C4-2B (cell line): ENCODE measurements at regions not wholly inside any gene's neighbourhood (a gene's known extent, or its start where the extent isn't known, plus 50 kb on each side); places are given as distances from the start of the nearest gene placed in this dataset.
"Not testable (repeated sequence)": the region's sequence is repeated elsewhere in the genome, so short reads cannot be mapped to it uniquely, and the experiment has no call there.

Experiments used
- H3K27ac ChIP-seq: fragments of 450-650 bp; 2 replicates; pipeline ENCODE4 v1.5.1; 2017
- ZFX ChIP-seq: fragments of 450-650 bp; IDR thresholded peaks from 2 replicates; pipeline ENCODE4 v1.6.1; 2017
- TF ChIP-seq, protein P1 (sequence below): fragments of 450-650 bp; conservative IDR thresholded peaks from 2 replicates; pipeline ENCODE4 v1.5.1; 2017; ENCODE audit warnings: mild to moderate bottlenecking

DNA sequence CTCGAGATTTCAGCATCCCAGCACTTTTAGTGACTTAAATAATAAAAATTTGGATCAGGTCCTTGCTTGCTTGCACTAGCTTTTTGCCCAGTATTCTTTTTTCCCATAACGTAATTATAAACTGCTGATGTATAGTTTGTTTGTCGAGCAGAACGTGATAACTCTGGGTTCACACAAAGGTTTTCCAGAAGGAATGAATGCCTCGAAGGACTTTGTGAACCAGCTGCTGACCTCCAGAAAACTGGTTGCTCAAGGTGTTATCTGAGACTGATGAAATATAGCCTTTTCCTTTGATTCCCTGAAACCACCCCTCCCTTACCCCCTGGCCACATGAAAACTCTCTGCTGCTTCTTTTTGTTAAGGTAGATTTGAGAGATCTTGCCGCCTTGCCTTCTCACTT, 229.1 kb upstream of the CARD18 start:
- no peak for TF ChIP-seq ZFX
- TF ChIP-seq, protein P1, sequence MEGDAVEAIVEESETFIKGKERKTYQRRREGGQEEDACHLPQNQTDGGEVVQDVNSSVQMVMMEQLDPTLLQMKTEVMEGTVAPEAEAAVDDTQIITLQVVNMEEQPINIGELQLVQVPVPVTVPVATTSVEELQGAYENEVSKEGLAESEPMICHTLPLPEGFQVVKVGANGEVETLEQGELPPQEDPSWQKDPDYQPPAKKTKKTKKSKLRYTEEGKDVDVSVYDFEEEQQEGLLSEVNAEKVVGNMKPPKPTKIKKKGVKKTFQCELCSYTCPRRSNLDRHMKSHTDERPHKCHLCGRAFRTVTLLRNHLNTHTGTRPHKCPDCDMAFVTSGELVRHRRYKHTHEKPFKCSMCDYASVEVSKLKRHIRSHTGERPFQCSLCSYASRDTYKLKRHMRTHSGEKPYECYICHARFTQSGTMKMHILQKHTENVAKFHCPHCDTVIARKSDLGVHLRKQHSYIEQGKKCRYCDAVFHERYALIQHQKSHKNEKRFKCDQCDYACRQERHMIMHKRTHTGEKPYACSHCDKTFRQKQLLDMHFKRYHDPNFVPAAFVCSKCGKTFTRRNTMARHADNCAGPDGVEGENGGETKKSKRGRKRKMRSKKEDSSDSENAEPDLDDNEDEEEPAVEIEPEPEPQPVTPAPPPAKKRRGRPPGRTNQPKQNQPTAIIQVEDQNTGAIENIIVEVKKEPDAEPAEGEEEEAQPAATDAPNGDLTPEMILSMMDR = no peak
- H3K27ac ChIP-seq = no peak overlapping the region

DNA sequence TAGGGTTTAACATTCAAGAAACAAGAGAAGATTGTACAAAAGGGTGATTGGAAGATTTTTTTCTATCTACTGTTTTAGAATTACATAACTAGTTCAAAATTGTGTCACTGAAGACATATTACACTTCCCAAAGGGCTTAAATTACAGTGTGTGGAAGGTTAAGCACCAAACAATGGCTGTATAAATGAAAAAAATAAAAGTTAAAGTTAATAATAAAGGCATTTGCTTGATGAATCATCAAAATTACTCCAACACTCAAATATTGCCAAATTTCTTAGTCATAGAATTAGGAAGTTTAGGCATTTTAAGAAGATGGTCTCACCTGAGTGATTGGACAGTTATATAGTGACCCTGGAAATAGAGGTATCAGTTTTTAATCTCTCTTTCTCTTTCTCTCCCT, 227.6 kb upstream of the CARD18 start:
- no peak overlapping the region for H3K27ac ChIP-seq
- TF ChIP-seq, protein P1 = no peak
- no peak for TF ChIP-seq ZFX

DNA sequence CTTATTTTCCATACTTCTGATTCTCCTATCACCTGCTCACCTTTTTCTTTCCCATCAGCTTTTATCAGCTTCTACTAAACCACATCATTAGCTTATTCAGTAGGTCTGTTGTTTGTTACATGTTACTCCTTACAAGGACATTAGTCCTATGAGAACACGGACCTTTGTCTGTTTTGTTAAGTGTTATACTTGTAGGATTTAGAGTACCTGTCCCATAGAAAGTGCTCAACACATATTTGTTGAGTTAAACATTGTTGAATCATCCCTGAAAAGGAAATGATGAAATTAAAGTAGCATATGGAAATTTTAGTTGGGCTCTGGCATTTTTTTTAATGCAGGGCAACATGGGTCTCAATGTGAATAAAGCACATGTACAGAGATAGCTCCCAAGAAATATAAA, 222.1 kb upstream of the CARD18 start:
- TF ChIP-seq ZFX = no peak
- TF ChIP-seq, protein P1 = no peak
- H3K27ac ChIP-seq = no peak overlapping the region

DNA sequence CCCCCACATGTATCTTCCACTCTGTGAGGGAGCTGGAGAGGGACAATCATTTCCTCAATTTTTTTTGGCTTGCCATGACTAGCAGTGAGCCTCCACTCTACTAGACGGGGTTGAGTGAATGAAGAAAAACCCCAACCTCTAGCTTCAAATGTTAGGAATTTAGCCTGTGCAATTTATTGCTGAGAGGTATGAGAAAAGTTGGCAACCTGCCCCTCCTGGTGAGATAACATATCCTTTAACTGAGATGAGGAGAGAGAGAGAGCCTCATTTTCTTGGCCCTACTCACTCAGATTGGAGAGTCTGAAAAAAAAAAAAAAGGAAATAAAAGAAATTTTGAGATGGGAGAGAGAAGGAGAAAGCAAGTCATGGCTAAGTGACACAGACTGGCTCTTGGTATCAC, 218.2 kb upstream of the CARD18 start:
- TF ChIP-seq, protein P1 = no peak
- TF ChIP-seq ZFX = no peak
- no peak overlapping the region for H3K27ac ChIP-seq

DNA sequence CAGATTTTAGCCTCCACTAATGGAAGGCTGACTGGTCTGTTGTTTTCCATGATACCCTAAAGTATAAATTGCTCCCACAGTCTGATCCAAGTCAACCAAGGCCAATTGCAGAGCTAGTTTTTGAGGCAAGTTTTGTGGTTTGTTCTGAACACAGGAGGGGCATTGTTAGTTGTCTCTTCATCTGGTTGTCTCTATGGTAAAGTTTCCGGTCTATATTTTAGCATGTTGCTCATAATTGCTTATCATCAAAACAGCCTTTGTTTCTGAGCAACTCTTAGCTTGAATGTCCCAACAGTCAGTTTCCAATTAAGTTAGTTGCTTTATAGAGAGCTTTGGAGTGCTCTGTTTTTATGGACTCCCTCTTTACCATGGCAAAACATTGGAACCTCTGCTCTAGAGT, 217.6 kb upstream of the CARD18 start:
- no peak overlapping the region for H3K27ac ChIP-seq
- no peak for TF ChIP-seq ZFX
- TF ChIP-seq, protein P1 = no peak

DNA sequence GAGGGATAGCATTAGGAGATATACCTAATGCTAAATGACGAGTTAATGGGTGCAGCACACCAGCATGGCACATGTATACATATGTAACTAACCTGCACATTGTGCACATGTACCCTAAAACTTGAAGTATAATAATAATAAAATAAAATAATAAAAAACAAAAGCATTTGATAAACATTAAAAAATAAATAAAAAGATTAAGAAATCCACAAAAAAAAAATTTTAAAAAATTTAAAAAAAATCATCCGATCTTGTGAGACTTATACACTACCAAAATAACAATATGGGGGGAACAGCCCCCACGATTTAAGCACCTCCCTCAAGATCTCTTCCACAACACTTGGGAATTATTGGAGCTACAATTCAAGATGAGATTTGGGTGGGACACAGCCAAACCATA, 210.3 kb upstream of the CARD18 start:
- not testable (repeated sequence) for H3K27ac ChIP-seq

DNA sequence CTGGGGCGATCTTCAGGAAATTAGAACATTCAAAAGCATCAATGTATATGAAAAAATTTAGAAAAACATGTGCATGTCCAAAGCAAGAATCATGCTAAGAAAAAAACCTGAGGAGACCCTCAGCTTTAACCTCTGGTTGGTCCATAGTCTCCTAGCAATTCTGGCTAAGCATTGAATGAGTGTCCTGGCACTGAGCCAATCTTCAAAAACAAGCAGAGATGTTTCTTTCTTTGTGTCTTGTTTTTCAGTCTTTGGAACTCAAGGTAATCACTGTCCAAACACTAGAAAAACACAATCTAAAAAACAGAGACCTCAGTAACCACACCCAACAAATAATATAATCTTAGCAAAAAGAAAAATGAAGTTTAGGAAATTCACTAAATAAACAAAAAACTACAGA, 205.4 kb upstream of the CARD18 start:
- H3K27ac ChIP-seq = no peak overlapping the region
- TF ChIP-seq, protein P1 = no peak
- no peak for TF ChIP-seq ZFX

DNA sequence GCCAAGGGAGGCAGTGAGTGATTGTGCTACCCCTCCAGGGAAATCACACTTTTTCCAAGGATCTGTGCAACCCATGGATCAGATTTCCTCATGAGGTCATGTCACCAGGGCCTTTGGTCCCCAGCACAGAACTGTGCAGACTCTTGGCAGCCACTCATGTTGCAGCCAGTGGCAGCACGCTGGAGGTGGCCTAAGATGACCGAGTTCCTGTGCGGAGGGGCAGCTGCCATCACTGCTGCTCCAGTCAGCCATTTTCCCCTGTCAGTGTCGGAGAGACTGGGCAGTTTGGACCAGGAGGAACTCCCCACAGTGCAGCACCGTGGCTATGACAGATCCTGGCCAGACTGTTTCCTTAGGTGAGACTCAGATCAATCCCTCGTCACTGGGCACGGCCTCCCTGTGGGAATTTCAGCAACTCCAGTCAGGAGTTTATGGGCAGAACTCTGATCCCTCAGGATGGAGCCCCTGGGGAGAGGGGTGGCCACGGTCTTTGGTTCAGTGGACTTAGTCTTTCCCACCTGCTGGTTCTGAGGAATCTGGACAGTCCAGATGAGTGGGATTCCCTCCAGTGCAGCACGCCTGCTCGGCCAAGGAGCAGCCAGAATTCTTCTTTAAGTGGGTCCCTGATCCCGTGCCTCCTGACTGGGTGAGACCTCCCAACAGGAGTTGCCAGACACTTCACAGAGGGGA, 194.6 kb upstream of the CARD18 start:
- H3K27ac ChIP-seq = no peak overlapping the region
- no peak for TF ChIP-seq ZFX
- TF ChIP-seq, protein P1 = no peak
